ENCODE measurements at regions not wholly inside any gene's neighbourhood (a gene's known extent, or its start where the extent isn't known, plus 50 kb on each side); places are given as distances from the start of the nearest gene placed in this dataset.
A peak's percentile ranks its signal among the peaks of the same experiment; 100 is the strongest.

GRCh38 chr6:105977934-105978504 lies 108.1 kb upstream of the PRDM1 start:
- CTCF ChIA-PET (ENCODE audit: low intra/inter-chr PET ratio, low total read pairs) = no interaction called here

More at GRCh38 chr6:105977934-105978504, 108.1 kb upstream of the PRDM1 start:
- no peaks in the 10 kb centered on the region for H4K20me1 ChIP-seq (ENCODE audit: insufficient read depth, low read length)
- H3K4me2 ChIP-seq (ENCODE audit: low read depth, low read length) = no peak overlapping the region
- H2AFZ ChIP-seq (ENCODE audit: low read length) = no peak overlapping the region
- no TSS peak for BruUV-seq (replicated peaks)
- peak; percentile 20 to 46; a peak in 1 of 4 replicates for TF ChIP-seq MAFK (conservative IDR thresholded peaks at IDR 0.05 in 1 of 2, IDR thresholded peaks at IDR 0.05 in 1 of 2; ENCODE audit: low read length in 2 of 2)
- TF ChIP-seq, protein P1, sequence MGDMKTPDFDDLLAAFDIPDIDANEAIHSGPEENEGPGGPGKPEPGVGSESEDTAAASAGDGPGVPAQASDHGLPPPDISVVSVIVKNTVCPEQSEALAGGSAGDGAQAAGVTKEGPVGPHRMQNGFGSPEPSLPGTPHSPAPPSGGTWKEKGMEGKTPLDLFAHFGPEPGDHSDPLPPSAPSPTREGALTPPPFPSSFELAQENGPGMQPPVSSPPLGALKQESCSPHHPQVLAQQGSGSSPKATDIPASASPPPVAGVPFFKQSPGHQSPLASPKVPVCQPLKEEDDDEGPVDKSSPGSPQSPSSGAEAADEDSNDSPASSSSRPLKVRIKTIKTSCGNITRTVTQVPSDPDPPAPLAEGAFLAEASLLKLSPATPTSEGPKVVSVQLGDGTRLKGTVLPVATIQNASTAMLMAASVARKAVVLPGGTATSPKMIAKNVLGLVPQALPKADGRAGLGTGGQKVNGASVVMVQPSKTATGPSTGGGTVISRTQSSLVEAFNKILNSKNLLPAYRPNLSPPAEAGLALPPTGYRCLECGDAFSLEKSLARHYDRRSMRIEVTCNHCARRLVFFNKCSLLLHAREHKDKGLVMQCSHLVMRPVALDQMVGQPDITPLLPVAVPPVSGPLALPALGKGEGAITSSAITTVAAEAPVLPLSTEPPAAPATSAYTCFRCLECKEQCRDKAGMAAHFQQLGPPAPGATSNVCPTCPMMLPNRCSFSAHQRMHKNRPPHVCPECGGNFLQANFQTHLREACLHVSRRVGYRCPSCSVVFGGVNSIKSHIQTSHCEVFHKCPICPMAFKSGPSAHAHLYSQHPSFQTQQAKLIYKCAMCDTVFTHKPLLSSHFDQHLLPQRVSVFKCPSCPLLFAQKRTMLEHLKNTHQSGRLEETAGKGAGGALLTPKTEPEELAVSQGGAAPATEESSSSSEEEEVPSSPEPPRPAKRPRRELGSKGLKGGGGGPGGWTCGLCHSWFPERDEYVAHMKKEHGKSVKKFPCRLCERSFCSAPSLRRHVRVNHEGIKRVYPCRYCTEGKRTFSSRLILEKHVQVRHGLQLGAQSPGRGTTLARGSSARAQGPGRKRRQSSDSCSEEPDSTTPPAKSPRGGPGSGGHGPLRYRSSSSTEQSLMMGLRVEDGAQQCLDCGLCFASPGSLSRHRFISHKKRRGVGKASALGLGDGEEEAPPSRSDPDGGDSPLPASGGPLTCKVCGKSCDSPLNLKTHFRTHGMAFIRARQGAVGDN (CRISPR knock-in tag; IDR thresholded peaks at IDR 0.05) = no peak
- no peak for TF ChIP-seq IKZF4 (CRISPR knock-in tag; IDR thresholded peaks at IDR 0.05; ENCODE audit: borderline replicate concordance, low read depth, not compliant biosample characterization)
- ATAC-seq = no peak
- no peaks in the 10 kb centered on the region; the same call in 1 of the 2 replicates for H3K9me3 ChIP-seq (ENCODE audit: low read length)
- no peak overlapping the region for H3K9ac ChIP-seq (ENCODE audit: insufficient read depth, low read depth, low read length)
- DNase-seq (ENCODE audit: low spot score) = no peak
- no peaks in the 10 kb centered on the region for H3K4me1 ChIP-seq (ENCODE audit: insufficient read depth, low read length)
- no peak for FAIRE-seq
- H3K36me3 ChIP-seq (replicated peaks in 1 of 2; ENCODE audit: control insufficient read depth in 1 of 2, insufficient read depth in 2 of 2, low read length in 2 of 2) = no peaks in the 10 kb centered on the region
- POLR2A ChIA-PET = no interaction called here
- no peak overlapping the region for H3K4me3 ChIP-seq (replicated peaks in 1 of 3; ENCODE audit: insufficient read depth in 1 of 3, low read depth in 2 of 3, low read length in 3 of 3)
- in situ Hi-C loops (cut with HindIII; ENCODE audit: extremely low pct_ligation_motif_present, low pct_unique_long_range_greater_than_20kb) = no loop called here
- no peaks in the 10 kb centered on the region; a peak in 1 of 5 replicates for H3K27me3 ChIP-seq (ENCODE audit: control insufficient read depth in 1 of 2, insufficient read depth in 2 of 2, low read length in 2 of 2)
- H3K79me2 ChIP-seq (ENCODE audit: insufficient read depth, low read length) = no peaks in the 10 kb centered on the region
- no peak overlapping the region for H3K27ac ChIP-seq (ENCODE audit: extremely low read length, insufficient read depth, low read length)
- WGBS (ENCODE audit: low lambda C conversion rate) = 65% methylated on average over 4 of the region's 4 CpGs
- intact Hi-C loops (cut with micrococcal nuclease; ENCODE audit: unreplicated experiment) = no loop called here
